ENCODE measurements at regions not wholly inside any gene's neighbourhood (a gene's known extent, or its start where the extent isn't known, plus 50 kb on each side); places are given as distances from the start of the nearest gene placed in this dataset.

DNA sequence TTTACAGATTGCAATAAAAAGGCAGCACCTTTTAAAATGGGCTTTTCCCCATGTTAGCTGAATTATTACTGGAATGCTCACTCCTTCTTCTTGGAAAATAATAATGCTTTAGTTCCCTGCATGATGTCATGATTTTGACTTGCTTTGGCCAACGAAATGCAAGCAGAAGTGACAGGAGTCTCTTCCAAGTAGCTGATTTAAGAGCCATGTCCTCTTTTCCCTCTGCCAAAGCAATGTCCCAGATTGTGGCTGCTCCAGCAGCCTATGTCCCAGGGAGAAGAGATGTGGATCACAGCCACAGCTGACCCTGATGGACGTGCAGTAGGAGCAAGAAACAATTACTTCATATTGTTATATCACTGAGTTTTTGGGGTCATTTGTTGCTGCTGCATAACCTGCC, 246.6 kb downstream of the HAPSTR1 start:
- dilution Hi-C loops (cut with MboI; ENCODE audit: extremely low pct_ligation_motif_present, low sequenced_read_pairs) (no loop called here), intact Hi-C loops (cut with micrococcal nuclease) (no loop called here)
- no peaks in the 10 kb centered on the region for H3K79me2 ChIP-seq (ENCODE audit: control insufficient read depth, insufficient read depth, low read length)
- no peak overlapping the region for H3K27ac ChIP-seq (ENCODE audit: insufficient read depth, low read depth, low read length)
- DNase-seq (ENCODE audit: low read depth, low spot score): no peak
- no peak overlapping the region for H3K9ac ChIP-seq (replicated peaks; ENCODE audit: extremely low read depth, insufficient read depth, low read length)
- H3K27me3 ChIP-seq (ENCODE audit: control insufficient read depth in 2 of 2, insufficient read depth in 2 of 2, low read length in 2 of 2): no peaks in the 10 kb centered on the region
- no peak overlapping the region for H2AFZ ChIP-seq (ENCODE audit: low read depth, low read length)
- ChIA-PET CTCF (no interaction called here), POLR2A (no interaction called here)
- H3K9me1 ChIP-seq (replicated peaks; ENCODE audit: control insufficient read depth, extremely low read depth, insufficient read depth, low read length): no peaks in the 10 kb centered on the region
- no TSS peak for BruUV-seq (replicated peaks)
- H4K20me1 ChIP-seq (replicated peaks; ENCODE audit: control insufficient read depth, extremely low read depth, insufficient read depth, low read length): no peaks in the 10 kb centered on the region
- no peaks in the 10 kb centered on the region for H3K9me3 ChIP-seq (replicated peaks; ENCODE audit: control insufficient read depth, insufficient read depth, low read length)
- no peak overlapping the region for H3K4me3 ChIP-seq (replicated peaks in 1 of 3; ENCODE audit: insufficient read depth in 1 of 3, low read depth in 1 of 3, low read length in 3 of 3)
- no peaks in the 10 kb centered on the region for H3K4me1 ChIP-seq (ENCODE audit: control insufficient read depth, extremely low read depth, insufficient read depth, low read length)
- H3K4me2 ChIP-seq (ENCODE audit: insufficient read depth, low read length): no peak overlapping the region
- no peak for TF ChIP-seq FOS (IDR thresholded peaks at IDR 0.05; ENCODE audit: borderline replicate concordance, insufficient read depth, low read length)
- TF ChIP-seq MYC (IDR thresholded peaks at IDR 0.05; ENCODE audit: low read depth, low read length): no peak
- no peak for TF ChIP-seq GATA2 (IDR thresholded peaks at IDR 0.05; ENCODE audit: insufficient read depth, insufficient read length, low read depth, low read length)
- no peak for TF ChIP-seq POLR2AphosphoS5 (IDR thresholded peaks at IDR 0.05; ENCODE audit: insufficient read depth, low read depth, low read length)
- TF ChIP-seq JUN (IDR thresholded peaks at IDR 0.05; ENCODE audit: borderline replicate concordance, insufficient read depth, insufficient read length, low read depth): no peak
- TF ChIP-seq EZH2 (IDR thresholded peaks at IDR 0.05; ENCODE audit: borderline replicate concordance, low read depth, low read length, severe bottlenecking): no peak
- TF ChIP-seq POLR2A (IDR thresholded peaks at IDR 0.05; ENCODE audit: low read depth, low read length): no peak
- TF ChIP-seq, protein P1, sequence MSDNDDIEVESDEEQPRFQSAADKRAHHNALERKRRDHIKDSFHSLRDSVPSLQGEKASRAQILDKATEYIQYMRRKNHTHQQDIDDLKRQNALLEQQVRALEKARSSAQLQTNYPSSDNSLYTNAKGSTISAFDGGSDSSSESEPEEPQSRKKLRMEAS (IDR thresholded peaks at IDR 0.05; ENCODE audit: insufficient read depth, insufficient read length): no peak
- TF ChIP-seq, protein P2, sequence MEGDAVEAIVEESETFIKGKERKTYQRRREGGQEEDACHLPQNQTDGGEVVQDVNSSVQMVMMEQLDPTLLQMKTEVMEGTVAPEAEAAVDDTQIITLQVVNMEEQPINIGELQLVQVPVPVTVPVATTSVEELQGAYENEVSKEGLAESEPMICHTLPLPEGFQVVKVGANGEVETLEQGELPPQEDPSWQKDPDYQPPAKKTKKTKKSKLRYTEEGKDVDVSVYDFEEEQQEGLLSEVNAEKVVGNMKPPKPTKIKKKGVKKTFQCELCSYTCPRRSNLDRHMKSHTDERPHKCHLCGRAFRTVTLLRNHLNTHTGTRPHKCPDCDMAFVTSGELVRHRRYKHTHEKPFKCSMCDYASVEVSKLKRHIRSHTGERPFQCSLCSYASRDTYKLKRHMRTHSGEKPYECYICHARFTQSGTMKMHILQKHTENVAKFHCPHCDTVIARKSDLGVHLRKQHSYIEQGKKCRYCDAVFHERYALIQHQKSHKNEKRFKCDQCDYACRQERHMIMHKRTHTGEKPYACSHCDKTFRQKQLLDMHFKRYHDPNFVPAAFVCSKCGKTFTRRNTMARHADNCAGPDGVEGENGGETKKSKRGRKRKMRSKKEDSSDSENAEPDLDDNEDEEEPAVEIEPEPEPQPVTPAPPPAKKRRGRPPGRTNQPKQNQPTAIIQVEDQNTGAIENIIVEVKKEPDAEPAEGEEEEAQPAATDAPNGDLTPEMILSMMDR (IDR thresholded peaks at IDR 0.05; ENCODE audit: extremely low read depth in 1 of 2, insufficient read depth in 1 of 2, low read depth in 1 of 2, low read length in 2 of 2): no peak
- H3K36me3 ChIP-seq (ENCODE audit: control insufficient read depth in 2 of 2, extremely low read depth in 1 of 2, insufficient read depth in 2 of 2, low read length in 2 of 2): no peaks in the 10 kb centered on the region
- no peak for FAIRE-seq
